Loucy (cell line): ENCODE measurements at regions not wholly inside any gene's neighbourhood (a gene's known extent, or its start where the extent isn't known, plus 50 kb on each side); places are given as distances from the start of the nearest gene placed in this dataset.

Experiments
- H2AFZ ChIP-seq: fragments of 200-600 bp; sonication (generic); 2 replicates; pipeline ENCODE4 v1.6.0; 2016; ENCODE audit warnings: antibody characterized with exemption, mild to moderate bottlenecking, low read length, moderate library complexity
- H3F3A ChIP-seq: fragments of 200-600 bp; 2 replicates; pipeline ENCODE4 v1.6.0; 2016; ENCODE audit warnings: antibody characterized with exemption, low read depth, mild to moderate bottlenecking
- H3K27me3 ChIP-seq: fragments of 200-600 bp; sonication (generic); 2 replicates; pipeline ENCODE4 v1.6.1; 2014; ENCODE audit warnings: low read length, mild to moderate bottlenecking; ENCODE audit not compliant: insufficient read depth, poor library complexity, severe bottlenecking
- H3K36me3 ChIP-seq: fragments of 200-600 bp; sonication (generic); 2 replicates; pipeline ENCODE4 v1.6.1; 2016; ENCODE audit warnings: low read length; ENCODE audit not compliant: insufficient read depth
- H3K4me1 ChIP-seq: fragments of 200-600 bp; sonication (generic); 2 replicates; pipeline ENCODE4 v1.5.1; 2014; ENCODE audit warnings: low read length, mild to moderate bottlenecking; ENCODE audit not compliant: insufficient read depth, poor library complexity, severe bottlenecking
- H3K4me2 ChIP-seq: fragments of 200-600 bp; sonication (generic); 2 replicates; pipeline ENCODE4 v1.6.0; 2014; ENCODE audit warnings: antibody characterized with exemption, low read length, low read depth, mild to moderate bottlenecking; ENCODE audit not compliant: poor library complexity, severe bottlenecking
- H3K4me3 ChIP-seq: fragments of 200-600 bp; sonication (generic); 2 replicates; pipeline ENCODE4 v1.5.1; 2014; ENCODE audit warnings: low read length, mild to moderate bottlenecking, mixed read lengths; ENCODE audit not compliant: poor library complexity, severe bottlenecking
- H3K79me2 ChIP-seq: fragments of 200-600 bp; sonication (generic); 2 replicates; pipeline ENCODE4 v1.6.1; 2014; ENCODE audit warnings: low read length; ENCODE audit not compliant: insufficient read depth
- H3K9ac ChIP-seq: fragments of 200-600 bp; sonication (generic); 2 replicates; pipeline ENCODE4 v1.6.0; 2014; ENCODE audit warnings: mild to moderate bottlenecking, low read depth, low read length, moderate library complexity; ENCODE audit not compliant: poor library complexity, severe bottlenecking
- H3K9me2 ChIP-seq: fragments of 200-600 bp; sonication (generic); replicated peaks from 2 replicates; pipeline ENCODE4 v1.6.1; 2016; ENCODE audit warnings: low read depth, low read length, mixed read lengths
- H3K9me3 ChIP-seq: fragments of 200-600 bp; sonication (generic); 2 replicates; pipeline ENCODE4 v1.6.1; 2014; ENCODE audit warnings: mild to moderate bottlenecking, antibody characterized with exemption, low read length, low read depth; ENCODE audit not compliant: insufficient read depth
- H4K20me1 ChIP-seq: fragments of 200-600 bp; sonication (generic); 2 replicates; pipeline ENCODE4 v1.6.0; 2014; ENCODE audit warnings: antibody characterized with exemption, low read length, mild to moderate bottlenecking; ENCODE audit not compliant: insufficient read depth, poor library complexity, severe bottlenecking
- EZH2phosphoT487 ChIP-seq: fragments of 200-600 bp; IDR thresholded peaks from 2 replicates; pipeline ENCODE4 v1.6.1; 2018; ENCODE audit warnings: antibody characterized with exemption, mild to moderate bottlenecking, moderate library complexity, borderline replicate concordance
- TF ChIP-seq, protein P1 (sequence below): fragments of 200-600 bp; sonication (generic); conservative IDR thresholded peaks from 2 replicates; pipeline ENCODE4 v1.5.1; 2014; ENCODE audit warnings: mild to moderate bottlenecking, antibody characterized with exemption, low read length

DNA sequence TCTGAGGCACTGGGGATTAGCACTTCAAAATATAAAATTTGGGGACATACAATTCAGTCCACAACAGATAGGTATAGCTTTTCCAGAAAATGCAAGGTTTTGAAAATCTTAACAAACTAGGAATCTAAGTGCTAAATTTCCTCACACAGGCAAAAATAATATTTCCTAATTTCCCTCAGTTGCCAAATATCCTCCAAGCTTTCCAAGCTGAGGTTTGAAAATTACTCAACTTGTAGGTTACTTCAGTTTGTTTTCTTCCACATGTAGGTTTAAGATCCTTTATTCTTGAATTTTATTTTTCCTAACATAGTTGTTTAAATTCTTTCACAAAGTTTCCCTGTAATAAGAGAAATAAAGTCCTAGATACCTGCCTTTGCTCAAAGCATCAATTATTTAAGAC lies 192.9 kb upstream of the NRXN1 start:
- Histone ChIP-seq H3K36me3 (no peaks in the 10 kb centered on the region), H3K27me3 (no peaks in the 10 kb centered on the region), H3K9me3 (no peaks in the 10 kb centered on the region), H3K4me1 (no peaks in the 10 kb centered on the region), H3K79me2 (no peaks in the 10 kb centered on the region), H4K20me1 (no peaks in the 10 kb centered on the region), H3K4me2 (no peak overlapping the region), H3F3A (no peaks in the 10 kb centered on the region), H3K9me2 (no peaks in the 10 kb centered on the region), H3K4me3 (no peak overlapping the region), H2AFZ (no peak overlapping the region), H3K9ac (no peak overlapping the region)
- TF ChIP-seq EZH2phosphoT487: no peak
- TF ChIP-seq, protein P1, sequence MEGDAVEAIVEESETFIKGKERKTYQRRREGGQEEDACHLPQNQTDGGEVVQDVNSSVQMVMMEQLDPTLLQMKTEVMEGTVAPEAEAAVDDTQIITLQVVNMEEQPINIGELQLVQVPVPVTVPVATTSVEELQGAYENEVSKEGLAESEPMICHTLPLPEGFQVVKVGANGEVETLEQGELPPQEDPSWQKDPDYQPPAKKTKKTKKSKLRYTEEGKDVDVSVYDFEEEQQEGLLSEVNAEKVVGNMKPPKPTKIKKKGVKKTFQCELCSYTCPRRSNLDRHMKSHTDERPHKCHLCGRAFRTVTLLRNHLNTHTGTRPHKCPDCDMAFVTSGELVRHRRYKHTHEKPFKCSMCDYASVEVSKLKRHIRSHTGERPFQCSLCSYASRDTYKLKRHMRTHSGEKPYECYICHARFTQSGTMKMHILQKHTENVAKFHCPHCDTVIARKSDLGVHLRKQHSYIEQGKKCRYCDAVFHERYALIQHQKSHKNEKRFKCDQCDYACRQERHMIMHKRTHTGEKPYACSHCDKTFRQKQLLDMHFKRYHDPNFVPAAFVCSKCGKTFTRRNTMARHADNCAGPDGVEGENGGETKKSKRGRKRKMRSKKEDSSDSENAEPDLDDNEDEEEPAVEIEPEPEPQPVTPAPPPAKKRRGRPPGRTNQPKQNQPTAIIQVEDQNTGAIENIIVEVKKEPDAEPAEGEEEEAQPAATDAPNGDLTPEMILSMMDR: no peak

- no peak overlapping the region for H3K9ac ChIP-seq
- no peaks in the 10 kb centered on the region for H3K79me2 ChIP-seq
- H3K36me3 ChIP-seq: no peaks in the 10 kb centered on the region
- no peak overlapping the region for H3K4me2 ChIP-seq
- H3K4me1 ChIP-seq: no peaks in the 10 kb centered on the region
- H3K4me3 ChIP-seq: no peak overlapping the region
- no peak for TF ChIP-seq EZH2phosphoT487
- TF ChIP-seq, protein P1: no peak
- no peak overlapping the region for H2AFZ ChIP-seq
- H3K9me3 ChIP-seq: no peaks in the 10 kb centered on the region
- no peaks in the 10 kb centered on the region for H3K9me2 ChIP-seq
- no peaks in the 10 kb centered on the region for H4K20me1 ChIP-seq
- no peaks in the 10 kb centered on the region for H3F3A ChIP-seq
- no peaks in the 10 kb centered on the region for H3K27me3 ChIP-seq
These were observed 190.2 kb upstream of the NRXN1 start for GRCh38 chr2:51222106-51222505.

- Histone ChIP-seq H3K9ac (no peak overlapping the region), H3K9me3 (no peaks in the 10 kb centered on the region), H3K4me1 (no peaks in the 10 kb centered on the region), H3K27me3 (no peaks in the 10 kb centered on the region), H3K9me2 (no peaks in the 10 kb centered on the region), H3F3A (no peaks in the 10 kb centered on the region), H3K79me2 (no peaks in the 10 kb centered on the region), H3K4me3 (no peak overlapping the region), H3K4me2 (no peak overlapping the region), H4K20me1 (no peaks in the 10 kb centered on the region), H2AFZ (no peak overlapping the region), H3K36me3 (no peaks in the 10 kb centered on the region)
- TF ChIP-seq EZH2phosphoT487: no peak
- TF ChIP-seq, protein P1: no peak
These were observed 188.7 kb upstream of the NRXN1 start for GRCh38 chr2:51220606-51221005.
